ENCODE measurements at regions not wholly inside any gene's neighbourhood (a gene's known extent, or its start where the extent isn't known, plus 50 kb on each side); places are given as distances from the start of the nearest gene placed in this dataset.

DNA sequence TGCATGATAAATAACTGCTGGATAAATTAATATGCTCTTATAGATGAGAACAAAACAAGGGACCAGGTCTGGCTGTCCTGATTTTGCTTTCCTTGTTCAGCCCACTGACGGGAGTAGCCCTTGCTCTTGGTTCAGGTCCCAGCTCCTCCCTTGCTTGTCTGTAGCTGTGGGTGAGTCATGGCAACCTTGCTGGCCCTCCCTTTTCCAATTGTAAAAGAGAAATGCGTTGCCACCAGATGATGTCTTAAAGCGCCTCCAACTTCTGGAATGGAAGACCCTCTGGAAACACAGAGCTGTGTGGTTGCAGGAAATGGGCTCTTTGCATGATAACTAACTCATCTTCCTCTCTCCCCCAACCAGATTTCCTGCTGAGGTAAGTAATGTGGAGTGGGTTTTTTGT lies 171.4 kb downstream of the AASDH start:
- H3K4me2 ChIP-seq (ENCODE audit: low read depth, low read length, poor library complexity, severe bottlenecking) = no peak overlapping the region
- H3K27ac ChIP-seq (ENCODE audit: low read depth, low read length) = no peak overlapping the region
- no peaks in the 10 kb centered on the region; the same call in 1 of the 2 replicates for H3K9me3 ChIP-seq (ENCODE audit: insufficient read depth, low read length)
- H3K79me2 ChIP-seq (ENCODE audit: insufficient read depth, low read length) = no peaks in the 10 kb centered on the region
- TF ChIP-seq, protein P1, sequence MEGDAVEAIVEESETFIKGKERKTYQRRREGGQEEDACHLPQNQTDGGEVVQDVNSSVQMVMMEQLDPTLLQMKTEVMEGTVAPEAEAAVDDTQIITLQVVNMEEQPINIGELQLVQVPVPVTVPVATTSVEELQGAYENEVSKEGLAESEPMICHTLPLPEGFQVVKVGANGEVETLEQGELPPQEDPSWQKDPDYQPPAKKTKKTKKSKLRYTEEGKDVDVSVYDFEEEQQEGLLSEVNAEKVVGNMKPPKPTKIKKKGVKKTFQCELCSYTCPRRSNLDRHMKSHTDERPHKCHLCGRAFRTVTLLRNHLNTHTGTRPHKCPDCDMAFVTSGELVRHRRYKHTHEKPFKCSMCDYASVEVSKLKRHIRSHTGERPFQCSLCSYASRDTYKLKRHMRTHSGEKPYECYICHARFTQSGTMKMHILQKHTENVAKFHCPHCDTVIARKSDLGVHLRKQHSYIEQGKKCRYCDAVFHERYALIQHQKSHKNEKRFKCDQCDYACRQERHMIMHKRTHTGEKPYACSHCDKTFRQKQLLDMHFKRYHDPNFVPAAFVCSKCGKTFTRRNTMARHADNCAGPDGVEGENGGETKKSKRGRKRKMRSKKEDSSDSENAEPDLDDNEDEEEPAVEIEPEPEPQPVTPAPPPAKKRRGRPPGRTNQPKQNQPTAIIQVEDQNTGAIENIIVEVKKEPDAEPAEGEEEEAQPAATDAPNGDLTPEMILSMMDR (IDR thresholded peaks at IDR 0.05; ENCODE audit: insufficient read depth, low read length, poor library complexity, severe bottlenecking) = no peak
- TF ChIP-seq EZH2phosphoT487 (conservative IDR thresholded peaks at IDR 0.05; ENCODE audit: low read length) = no peak
- H3K4me3 ChIP-seq (ENCODE audit: insufficient read depth, low read length, poor library complexity, severe bottlenecking) = no peak overlapping the region
- H3F3A ChIP-seq (ENCODE audit: insufficient read depth) = no peaks in the 10 kb centered on the region
- H2AFZ ChIP-seq (ENCODE audit: low read depth, low read length, severe bottlenecking) = no peak overlapping the region
- no peaks in the 10 kb centered on the region for H3K9me2 ChIP-seq (replicated peaks; ENCODE audit: insufficient read depth, low read length)
- H3K36me3 ChIP-seq (ENCODE audit: low read length) = no peaks in the 10 kb centered on the region
- no peaks in the 10 kb centered on the region for H3K27me3 ChIP-seq (ENCODE audit: low read length)
- H3K9ac ChIP-seq (ENCODE audit: low read length) = no peak overlapping the region
- no peaks in the 10 kb centered on the region for H4K20me1 ChIP-seq (ENCODE audit: low read depth, low read length)

DNA sequence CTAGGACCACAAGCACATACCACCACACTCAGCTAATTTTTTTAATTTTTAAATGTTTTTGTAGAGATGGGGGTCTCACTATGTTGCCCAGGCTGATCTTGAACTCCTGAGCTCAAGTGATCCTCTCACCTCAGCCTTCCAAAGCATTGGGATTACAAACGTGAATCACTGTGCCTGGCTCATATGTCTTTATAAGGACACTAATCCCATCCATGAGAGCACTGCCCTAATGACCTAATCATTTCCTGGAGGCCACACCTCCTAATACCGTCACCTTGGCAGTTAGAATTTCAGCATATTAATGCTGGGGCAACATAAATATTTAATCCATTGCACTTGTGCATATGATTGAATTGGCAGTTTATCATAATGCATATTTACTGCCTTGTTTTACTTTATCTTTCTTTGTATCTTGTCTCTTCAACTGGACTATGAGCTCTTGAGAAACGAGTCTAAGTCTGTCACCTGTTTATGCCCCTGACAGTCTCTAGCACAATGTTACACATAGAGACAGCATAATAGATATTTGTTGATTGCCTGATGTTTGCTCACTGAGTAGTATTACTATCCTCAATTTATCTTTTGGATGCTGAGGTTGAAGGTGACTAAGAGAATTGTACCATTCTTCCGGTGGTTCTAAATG lies 172.0 kb downstream of the AASDH start:
- no peak overlapping the region for H3K4me2 ChIP-seq (ENCODE audit: low read depth, low read length, poor library complexity, severe bottlenecking)
- H3K27ac ChIP-seq (ENCODE audit: low read depth, low read length) = no peak overlapping the region
- no peak overlapping the region for H2AFZ ChIP-seq (ENCODE audit: low read depth, low read length, severe bottlenecking)
- H3K9me3 ChIP-seq (ENCODE audit: insufficient read depth, low read length) = no peaks in the 10 kb centered on the region; the same call in 1 of the 2 replicates
- TF ChIP-seq, protein P1 (IDR thresholded peaks at IDR 0.05; ENCODE audit: insufficient read depth, low read length, poor library complexity, severe bottlenecking) = no peak
- no peak for TF ChIP-seq EZH2phosphoT487 (conservative IDR thresholded peaks at IDR 0.05; ENCODE audit: low read length)
- no peaks in the 10 kb centered on the region for H3K79me2 ChIP-seq (ENCODE audit: insufficient read depth, low read length)
- H3K9ac ChIP-seq (ENCODE audit: low read length) = no peak overlapping the region
- H3K36me3 ChIP-seq (ENCODE audit: low read length) = no peaks in the 10 kb centered on the region
- H4K20me1 ChIP-seq (ENCODE audit: low read depth, low read length) = no peaks in the 10 kb centered on the region
- H3K4me3 ChIP-seq (ENCODE audit: insufficient read depth, low read length, poor library complexity, severe bottlenecking) = no peak overlapping the region
- H3K9me2 ChIP-seq (replicated peaks; ENCODE audit: insufficient read depth, low read length) = no peaks in the 10 kb centered on the region
- no peaks in the 10 kb centered on the region for H3F3A ChIP-seq (ENCODE audit: insufficient read depth)
- no peaks in the 10 kb centered on the region for H3K27me3 ChIP-seq (ENCODE audit: low read length)

DNA sequence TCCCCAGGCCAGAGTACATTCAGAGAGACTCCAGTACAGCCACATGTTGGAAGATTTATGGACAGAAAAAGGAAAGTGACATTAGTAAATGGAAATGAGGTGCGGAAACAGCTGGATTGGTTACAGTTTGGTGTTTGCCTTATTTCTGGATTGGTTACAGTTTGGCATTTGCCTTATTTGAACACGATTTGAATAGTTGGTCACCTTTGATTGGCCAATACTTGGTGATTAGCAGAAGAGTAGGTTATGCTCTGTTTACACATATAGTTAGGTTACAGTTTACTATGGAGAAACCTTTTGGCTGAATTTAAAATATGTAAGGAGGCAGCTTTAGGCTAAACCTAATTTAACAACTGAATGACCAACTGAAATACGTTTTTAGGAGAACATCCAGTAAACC lies 173.7 kb downstream of the AASDH start:
- Histone ChIP-seq H3K9ac (ENCODE audit: low read length) (no peak overlapping the region), H3K36me3 (ENCODE audit: low read length) (no peaks in the 10 kb centered on the region), H3K27ac (ENCODE audit: low read depth, low read length) (no peak overlapping the region), H3F3A (ENCODE audit: insufficient read depth) (no peaks in the 10 kb centered on the region), H3K9me2 (replicated peaks; ENCODE audit: insufficient read depth, low read length) (no peaks in the 10 kb centered on the region), H3K9me3 (ENCODE audit: insufficient read depth, low read length) (no peaks in the 10 kb centered on the region; the same call in 1 of the 2 replicates), H3K79me2 (ENCODE audit: insufficient read depth, low read length) (no peaks in the 10 kb centered on the region), H2AFZ (ENCODE audit: low read depth, low read length, severe bottlenecking) (no peak overlapping the region), H3K4me2 (ENCODE audit: low read depth, low read length, poor library complexity, severe bottlenecking) (no peak overlapping the region), H3K4me3 (ENCODE audit: insufficient read depth, low read length, poor library complexity, severe bottlenecking) (no peak overlapping the region), H3K27me3 (ENCODE audit: low read length) (no peaks in the 10 kb centered on the region), H4K20me1 (ENCODE audit: low read depth, low read length) (no peaks in the 10 kb centered on the region)
- TF ChIP-seq EZH2phosphoT487 (conservative IDR thresholded peaks at IDR 0.05; ENCODE audit: low read length) = no peak
- TF ChIP-seq, protein P1 (IDR thresholded peaks at IDR 0.05; ENCODE audit: insufficient read depth, low read length, poor library complexity, severe bottlenecking) = no peak
